ENCODE measurements at regions not wholly inside any gene's neighbourhood (a gene's known extent, or its start where the extent isn't known, plus 50 kb on each side); places are given as distances from the start of the nearest gene placed in this dataset.
"Not testable (repeated sequence)": the region's sequence is repeated elsewhere in the genome, so short reads cannot be mapped to it uniquely, and the experiment has no call there.

- FAIRE-seq (no peak), DNase-seq (ENCODE audit: extremely low spot score, insufficient read length, low read depth) (no peak)
Measured at GRCh38 chrX:131595120-131595519, 51.2 kb downstream of the OR13H1 start.

DNA sequence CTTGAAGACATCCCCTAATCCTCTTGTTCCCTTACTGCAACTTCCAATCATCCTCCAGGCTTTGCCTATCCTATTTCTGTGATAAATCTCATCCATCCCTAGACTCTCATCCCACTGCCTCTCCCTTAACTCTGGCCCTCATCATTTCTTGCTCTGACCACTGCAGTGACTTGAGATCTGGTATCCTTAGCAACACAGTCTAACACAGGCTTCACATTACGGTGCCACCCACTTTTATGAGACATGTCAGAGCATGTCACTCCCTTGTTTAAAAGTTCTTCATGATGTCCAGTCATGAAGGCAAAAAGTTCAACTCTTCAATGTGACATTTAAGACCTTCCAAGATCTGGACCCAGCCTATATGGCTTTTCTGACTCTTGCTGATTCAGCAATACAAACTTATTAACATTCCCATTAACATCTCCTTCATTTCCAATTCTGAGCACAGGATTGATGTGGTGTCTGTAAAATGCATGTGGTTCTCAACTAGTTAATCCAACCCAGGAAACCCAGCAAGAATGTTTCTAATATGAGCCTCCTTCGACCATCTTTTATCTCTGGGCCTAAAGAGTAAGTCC is 64.0 kb downstream of the OR13H1 start:
- DNase-seq (ENCODE audit: extremely low spot score, insufficient read length, low read depth), result no peak
- FAIRE-seq, result no peak

- no peak for FAIRE-seq
Measured at GRCh38 chrX:131609480-131609879, 65.6 kb downstream of the OR13H1 start.

GRCh38 chrX:131613260-131613659 is 69.4 kb downstream of the OR13H1 start:
- FAIRE-seq (no peak), DNase-seq (ENCODE audit: extremely low spot score, insufficient read length, low read depth) (no peak)

More at GRCh38 chrX:131609480-131609879, 65.6 kb downstream of the OR13H1 start:
- no peak for DNase-seq (ENCODE audit: extremely low spot score, insufficient read length, low read depth)

- no peak for DNase-seq (ENCODE audit: extremely low spot score, insufficient read length, low read depth)
- FAIRE-seq, result no peak
Measured at GRCh38 chrX:131614241-131614640, 70.4 kb downstream of the OR13H1 start.

DNA sequence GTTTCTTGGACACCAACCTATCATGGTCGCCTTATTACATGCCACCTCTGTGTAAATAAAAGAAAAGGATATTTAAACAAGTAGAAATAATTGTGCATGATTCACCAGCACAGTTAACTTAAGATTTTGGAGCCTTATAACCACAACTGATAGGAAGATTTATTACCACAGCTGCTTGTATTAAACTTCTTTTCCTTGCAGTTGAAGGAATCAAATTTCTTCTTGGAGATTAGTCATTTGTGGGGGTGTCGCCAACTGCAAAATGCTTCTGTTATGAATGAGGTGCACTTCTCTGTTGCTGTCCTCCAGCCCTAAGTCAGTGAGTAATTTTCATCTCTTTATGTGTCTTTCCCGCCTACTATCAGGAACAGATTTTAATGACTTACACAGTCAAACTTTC is 73.3 kb downstream of the OR13H1 start:
- no peak for FAIRE-seq
- DNase-seq (ENCODE audit: extremely low spot score, insufficient read length, low read depth), result no peak

- FAIRE-seq, result no peak
- DNase-seq (ENCODE audit: extremely low spot score, insufficient read length, low read depth), result no peak
Measured at GRCh38 chrX:131621650-131622049, 77.8 kb downstream of the OR13H1 start.

DNA sequence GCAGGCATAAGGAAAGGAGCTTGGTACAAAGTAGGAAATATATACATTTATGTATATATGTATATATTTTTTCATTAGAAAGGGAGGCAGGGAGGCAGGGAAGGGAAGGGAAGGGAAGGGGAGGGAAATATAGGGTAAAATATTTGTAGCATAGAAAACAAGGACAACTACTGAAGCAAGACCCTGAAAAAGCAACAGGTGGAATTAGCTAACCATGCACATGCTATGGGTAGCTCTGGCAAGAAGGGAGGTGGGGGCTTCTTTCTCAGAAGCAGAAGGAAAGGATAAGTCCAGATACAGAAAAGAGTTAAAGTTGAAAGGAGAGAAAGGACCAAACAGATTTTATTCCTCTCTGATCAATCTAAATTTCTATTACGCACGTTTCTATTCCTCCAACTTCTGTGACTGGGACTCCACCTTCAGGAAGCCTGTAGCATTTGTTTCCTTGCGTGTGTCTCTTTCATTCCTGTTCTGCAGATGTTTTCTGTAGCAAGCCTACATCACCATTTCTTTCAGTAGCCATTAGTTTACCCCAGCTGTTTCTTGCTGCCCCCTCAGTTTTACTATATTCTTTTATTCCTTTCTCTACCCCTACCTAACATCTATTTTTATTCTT is 82.9 kb downstream of the OR13H1 start:
- no peak for FAIRE-seq
- DNase-seq (ENCODE audit: extremely low spot score, insufficient read length, low read depth), result no peak

DNA sequence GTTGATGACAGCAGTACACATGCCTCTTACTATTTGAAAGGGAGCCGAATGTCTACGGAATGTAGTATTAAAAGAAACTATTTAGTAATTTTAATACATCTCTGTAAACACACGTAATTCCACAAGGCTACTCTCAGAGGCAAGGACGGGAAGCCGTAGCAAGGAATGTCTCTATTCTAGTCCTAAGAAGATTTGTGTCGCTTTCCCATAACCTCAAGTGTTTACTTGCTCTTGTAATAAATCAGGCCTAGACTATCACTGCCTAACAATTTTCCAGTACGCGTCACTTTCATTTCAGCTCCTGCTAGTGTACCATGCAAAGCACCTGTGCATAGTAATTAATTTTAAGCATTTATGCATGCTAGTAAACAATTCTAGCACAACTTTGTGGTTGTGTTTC is 86.7 kb downstream of the OR13H1 start:
- no peak for DNase-seq (ENCODE audit: extremely low spot score, insufficient read length, low read depth)

GRCh38 chrX:131633285-131633917 is 89.5 kb downstream of the OR13H1 start:
- DNase-seq (ENCODE audit: extremely low spot score, insufficient read length, low read depth) (peak; percentile 0), FAIRE-seq (peak; percentile 72)

More for the DNA sequence above, 86.7 kb downstream of the OR13H1 start:
- no peak for FAIRE-seq

GRCh38 chrX:131634900-131635299 is 91.0 kb downstream of the OR13H1 start:
- DNase-seq (ENCODE audit: extremely low spot score, insufficient read length, low read depth), result no peak
- no peak for FAIRE-seq

DNA sequence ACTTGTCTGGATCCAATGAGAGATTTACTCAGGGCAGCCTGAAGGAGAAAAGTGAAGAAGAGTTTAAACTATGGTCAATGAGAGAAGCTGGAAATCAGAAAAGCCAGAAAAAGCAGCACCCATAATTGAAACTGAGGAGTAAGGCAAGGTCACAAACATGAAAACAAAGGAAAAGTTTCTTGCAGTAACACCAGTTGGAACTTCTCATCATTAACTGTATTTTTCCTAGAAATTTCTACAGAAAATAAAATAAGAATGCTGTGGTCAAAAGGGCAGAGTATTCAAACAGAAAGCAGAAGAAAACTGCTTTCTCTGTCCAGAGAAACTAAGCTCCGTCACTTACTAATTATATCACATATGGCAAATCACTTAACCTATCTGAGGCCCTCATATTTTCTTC is 102.2 kb downstream of the OR13H1 start:
- DNase-seq (ENCODE audit: extremely low spot score, insufficient read length, low read depth) (no peak), FAIRE-seq (no peak)

GRCh38 chrX:131649741-131650140 is 105.9 kb downstream of the OR13H1 start:
- no peak for FAIRE-seq
- no peak for DNase-seq (ENCODE audit: extremely low spot score, insufficient read length, low read depth)

- FAIRE-seq, result no peak
- DNase-seq (ENCODE audit: extremely low spot score, insufficient read length, low read depth), result no peak
Measured at GRCh38 chrX:131650637-131651410, 107.0 kb downstream of the OR13H1 start.

GRCh38 chrX:131663726-131664125 is 119.9 kb downstream of the OR13H1 start:
- FAIRE-seq, result not testable (repeated sequence)

DNA sequence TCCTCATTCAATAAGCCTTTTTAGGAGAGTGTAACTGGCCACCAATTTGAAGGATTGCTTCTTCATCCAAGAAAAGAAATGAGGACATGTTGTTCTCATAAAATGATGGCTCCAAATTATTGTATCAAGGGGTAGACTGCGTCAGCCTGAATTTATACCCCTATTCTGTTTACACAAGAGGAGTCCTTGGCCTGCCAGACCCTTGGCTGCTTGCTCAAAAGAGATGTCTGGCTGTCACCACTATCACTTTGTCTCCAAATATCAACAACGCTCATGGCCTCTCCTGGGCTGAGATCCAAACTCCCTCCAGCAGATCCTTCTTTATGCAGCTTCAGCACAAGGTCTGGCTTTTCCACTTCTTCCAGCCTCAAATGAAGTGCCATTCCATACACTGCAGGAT is 127.9 kb downstream of the OR13H1 start:
- no peak for DNase-seq (ENCODE audit: extremely low spot score, insufficient read length, low read depth)
- no peak for FAIRE-seq

More at GRCh38 chrX:131663726-131664125, 119.9 kb downstream of the OR13H1 start:
- not testable (repeated sequence) for DNase-seq (ENCODE audit: extremely low spot score, insufficient read length, low read depth)

DNA sequence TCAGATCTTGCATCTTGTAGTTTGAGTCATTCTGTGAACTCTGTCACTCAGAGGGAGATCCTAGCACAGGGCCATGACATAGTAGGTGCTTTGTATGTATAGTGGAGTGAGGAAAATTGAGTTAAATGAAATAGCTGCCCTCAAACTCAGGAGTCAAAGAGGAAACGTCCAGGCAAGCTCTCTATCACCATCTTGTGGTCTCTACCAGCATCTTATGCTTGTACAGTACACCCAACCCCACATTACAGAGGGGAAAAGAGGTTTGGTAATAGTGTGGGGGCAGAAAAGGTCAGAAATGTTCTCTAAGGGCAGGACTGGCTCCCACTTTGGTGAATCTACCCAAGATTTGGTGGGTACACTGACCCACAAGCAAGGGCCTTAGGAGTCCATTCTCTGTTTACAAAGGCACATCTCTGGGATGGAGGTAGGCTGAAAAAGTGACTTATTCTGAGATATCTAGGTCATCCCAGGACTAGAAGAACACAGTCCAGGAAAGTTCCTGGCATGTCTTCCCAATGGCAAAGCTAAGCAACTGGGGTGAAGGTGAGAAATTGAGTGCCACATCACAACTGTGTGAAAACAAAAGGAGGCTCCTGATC is 131.8 kb downstream of the OR13H1 start:
- DNase-seq (ENCODE audit: extremely low spot score, insufficient read length, low read depth) (no peak), FAIRE-seq (peak; percentile 78)

DNA sequence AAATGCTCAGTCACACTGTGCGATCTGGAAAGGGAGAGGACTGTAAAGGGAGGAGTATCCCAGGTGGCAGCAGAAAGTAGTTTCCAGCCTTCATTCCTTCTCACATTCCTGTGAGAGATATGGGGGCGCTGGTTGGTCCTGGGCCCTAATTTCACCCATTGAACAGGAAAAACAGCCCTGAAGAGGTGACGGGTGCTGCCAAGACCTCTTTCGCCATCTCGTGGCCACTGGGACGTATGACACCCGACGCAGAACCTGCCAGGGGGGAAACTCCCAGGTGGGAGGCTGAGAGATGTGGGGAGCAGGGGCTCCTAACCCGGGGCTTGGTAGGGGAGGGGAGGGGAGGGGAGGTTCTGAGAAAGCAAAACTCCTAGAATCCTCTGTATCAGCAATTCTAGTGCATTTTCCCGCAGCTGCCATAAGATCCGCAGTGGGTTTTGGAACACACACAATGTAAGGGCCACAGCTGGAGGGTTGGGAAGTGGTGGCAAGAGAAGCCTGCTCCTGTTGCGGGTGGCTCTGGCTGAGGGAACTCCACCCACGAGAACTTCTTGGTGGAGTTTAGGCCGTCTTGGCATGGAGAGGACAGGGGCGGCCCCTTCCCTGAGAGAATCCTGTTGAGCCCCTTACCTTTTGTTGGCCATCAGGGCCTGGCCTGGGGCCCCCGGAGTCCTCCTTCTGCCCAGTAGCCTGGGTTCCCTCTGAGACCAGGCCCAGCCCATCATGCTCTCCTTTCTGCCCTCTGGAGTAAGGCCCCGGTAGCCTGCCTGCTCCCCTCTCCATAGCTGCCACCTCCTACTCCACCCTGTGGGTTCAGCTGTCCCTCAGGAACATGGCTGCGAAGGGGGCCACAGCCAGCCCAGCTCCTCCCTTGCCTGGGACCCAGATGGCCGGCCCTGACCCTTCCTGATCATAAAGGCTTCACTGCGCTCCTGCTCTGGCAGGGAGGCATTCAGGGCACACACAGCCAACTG is 134.1 kb downstream of the OR13H1 start:
- DNase-seq (ENCODE audit: extremely low spot score, insufficient read length, low read depth), result peak; percentile 11
- peak; percentile 73 for FAIRE-seq

DNA sequence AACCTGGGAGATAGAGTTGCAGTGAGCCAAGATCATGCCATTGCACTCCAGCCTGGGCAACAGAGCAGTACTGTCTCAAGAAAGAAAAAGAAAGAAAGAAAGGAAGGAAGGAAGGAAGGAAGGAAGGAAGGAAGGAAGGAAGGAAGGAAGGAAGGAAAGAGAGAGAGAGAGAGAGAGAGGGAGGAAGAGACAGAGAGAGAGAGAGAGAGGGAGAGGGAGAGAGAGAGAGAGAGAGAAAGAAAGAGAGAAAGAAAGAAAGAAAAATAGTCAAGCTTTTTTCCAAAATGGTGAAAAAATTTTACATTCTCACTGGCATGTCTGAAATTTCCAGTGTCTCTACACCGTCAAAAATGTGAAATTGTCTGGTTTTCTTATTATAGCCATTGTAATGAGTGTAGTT is 138.9 kb downstream of the OR13H1 start:
- not testable (repeated sequence) for FAIRE-seq; DNase-seq (ENCODE audit: extremely low spot score, insufficient read length, low read depth)
